A549 (cell line): ENCODE measurements at regions not wholly inside any gene's neighbourhood (a gene's known extent, or its start where the extent isn't known, plus 50 kb on each side); places are given as distances from the start of the nearest gene placed in this dataset.

Experiments used
- ATAC-seq, 2 experiments: fragments of 200-7000 bp in 1 of 2; fragments of >200 bp in 1 of 2; cut with Nextera tagmentation in 1 of 2; cut with Tn5 transposase in 1 of 2; 3 replicates each; pipeline versions ENCODE4 v1.8.0 to v1.9.1; 2018 to 2020; ENCODE audit warnings: mild to moderate bottlenecking in 1 of 2, moderate library complexity in 1 of 2
- CTCF ChIA-PET: fragments of 300-600 bp; sonication (Branson Sonifier 250); formaldehyde crosslinking; extraction: SDS; loops from one replicate; lab custom pipeline; 2021; ENCODE audit warnings: antibody characterized with exemption, inconsistent platforms; lab: Yijun Ruan, JAX
- POLR2A ChIA-PET: fragments of 350-600 bp; formaldehyde crosslinking; extraction: SDS; loops from one replicate; lab custom pipeline; 2021; ENCODE audit warnings: antibody characterized with exemption, inconsistent platforms; lab: Yijun Ruan, JAX
- DNase-seq, 2 experiments: peaks; one replicate each; pipeline versions ENCODE4 v3.0.0 to v3.0.0-alpha.2; 2011 to 2016; ENCODE audit warnings: low read depth in 1 of 2, low spot score in 1 of 2
- FAIRE-seq: peaks from 2 replicates; lab custom pipeline; 2011; peaks lifted over from hg19 to GRCh38; lab: Jason Lieb, UNC
- H3K27ac ChIP-seq, 2 experiments: fragments of >200 bp; sonication (Bioruptor Twin); formaldehyde crosslinking; 3 replicates each; pipeline ENCODE4 v1.5.1; 2016 to 2017
- H3K4me1 ChIP-seq: fragments of >200 bp; sonication (Bioruptor Twin); formaldehyde crosslinking; 3 replicates; pipeline ENCODE4 v1.6.1; 2016
- H3K4me2 ChIP-seq: fragments of >200 bp; sonication (Bioruptor Twin); formaldehyde crosslinking; 3 replicates; pipeline ENCODE4 v1.6.1; 2016
- H3K4me3 ChIP-seq: fragments of >200 bp; sonication (Bioruptor Twin); formaldehyde crosslinking; 3 replicates; pipeline ENCODE4 v1.5.1; 2016
- H3K9me3 ChIP-seq: fragments of >200 bp; sonication (Bioruptor Twin); formaldehyde crosslinking; 3 replicates; pipeline ENCODE4 v1.6.1; 2016
- BHLHE40 ChIP-seq: IDR thresholded peaks from 2 replicates; pipeline ENCODE4 v1.6.1; 2012; ENCODE audit warnings: low read depth, low read length, inconsistent platforms
- ESRRA ChIP-seq: fragments of 150-350 bp; IDR thresholded peaks from 2 replicates; pipeline ENCODE4 v1.6.1; 2014; ENCODE audit warnings: mild to moderate bottlenecking, low read length, borderline replicate concordance
- FOSB ChIP-seq: fragments of 250-450 bp; sonication (Bioruptor Pico); IDR thresholded peaks from 2 replicates; pipeline ENCODE4 v1.5.0; 2020; ENCODE audit warnings: mild to moderate bottlenecking, moderate library complexity
- FOSL2 ChIP-seq, 2 experiments: fragments of 450-650 bp in 1 of 2; fragments of >200 bp in 1 of 2; sonication (Bioruptor Twin) in 1 of 2; formaldehyde crosslinking; IDR thresholded peaks; 2 replicates each; pipeline versions ENCODE4 v1.5.0 to v1.6.1; 2016 to 2020; ENCODE audit warnings: mild to moderate bottlenecking in 1 of 2, moderate library complexity in 1 of 2
- FOXS1 ChIP-seq: fragments of 250-450 bp; sonication (Bioruptor Pico); IDR thresholded peaks from 2 replicates; pipeline ENCODE4 v1.5.0; 2020; ENCODE audit warnings: mild to moderate bottlenecking, moderate library complexity
- HDAC2 ChIP-seq: fragments of 200-600 bp; sonication (generic); IDR thresholded peaks from 2 replicates; pipeline ENCODE4 v1.6.1; 2016
- HEYL ChIP-seq: fragments of 250-450 bp; sonication (Bioruptor Pico); IDR thresholded peaks from 2 replicates; pipeline ENCODE4 v1.8.0; 2021; ENCODE audit warnings: mild to moderate bottlenecking, moderate library complexity
- HOXA7 ChIP-seq: fragments of 250-450 bp; sonication (Bioruptor Pico); IDR thresholded peaks from 2 replicates; pipeline ENCODE4 v1.5.0; 2020; ENCODE audit warnings: mild to moderate bottlenecking, moderate library complexity
- JUNB ChIP-seq: fragments of >200 bp; sonication (Bioruptor Twin); formaldehyde crosslinking; IDR thresholded peaks from 2 replicates; pipeline ENCODE4 v1.6.1; 2016
- MAZ ChIP-seq: fragments of 150-350 bp; IDR thresholded peaks from 2 replicates; pipeline ENCODE4 v1.6.1; 2014; ENCODE audit warnings: antibody characterized with exemption, low read depth, low read length, borderline replicate concordance
- NR3C1 ChIP-seq: fragments of >200 bp; sonication (Bioruptor Twin); formaldehyde crosslinking; IDR thresholded peaks from 3 replicates; pipeline ENCODE4 v1.6.1; 2017
- PHF8 ChIP-seq: fragments of 200-600 bp; sonication (generic); IDR thresholded peaks from 2 replicates; pipeline ENCODE4 v1.6.1; 2016; ENCODE audit warnings: low read depth, mild to moderate bottlenecking, antibody characterized with exemption, moderate library complexity, borderline replicate concordance
- RAD21 ChIP-seq, 2 experiments: fragments of >200 bp in 1 of 2; sonication (Bioruptor Twin) in 1 of 2; formaldehyde crosslinking in 1 of 2; IDR thresholded peaks in 1 of 2; conservative IDR thresholded peaks in 1 of 2; 2 replicates in 1 of 2; 3 replicates in 1 of 2; pipeline ENCODE4 v1.6.1; 2012 to 2018; ENCODE audit warnings: inconsistent platforms in 1 of 2
- RCOR1 ChIP-seq: fragments of 150-350 bp; IDR thresholded peaks from 2 replicates; pipeline ENCODE4 v1.6.1; 2014; ENCODE audit warnings: antibody characterized with exemption, low read length, low read depth
- RNF2 ChIP-seq: fragments of 200-600 bp; sonication (generic); IDR thresholded peaks from 2 replicates; pipeline ENCODE4 v1.6.1; 2016; ENCODE audit warnings: low read depth, mild to moderate bottlenecking, antibody characterized with exemption, moderate library complexity, borderline replicate concordance
- SMC3 ChIP-seq: fragments of >200 bp; sonication (Bioruptor Twin); formaldehyde crosslinking; IDR thresholded peaks from 3 replicates; pipeline ENCODE4 v1.6.1; 2018; ENCODE audit warnings: inconsistent platforms
- TFCP2L1 ChIP-seq: fragments of 250-450 bp; sonication (Bioruptor Pico); IDR thresholded peaks from 2 replicates; pipeline ENCODE4 v1.5.0; 2021; ENCODE audit warnings: mild to moderate bottlenecking
- ZFP36 ChIP-seq: fragments of 450-650 bp; IDR thresholded peaks from 2 replicates; pipeline ENCODE4 v1.6.1; 2014; ENCODE audit warnings: borderline replicate concordance; ENCODE audit not compliant: partially characterized antibody
- ZSCAN20 ChIP-seq: fragments of 250-450 bp; sonication (Bioruptor Pico); IDR thresholded peaks from 2 replicates; pipeline ENCODE4 v1.8.0; 2022; ENCODE audit warnings: mild to moderate bottlenecking, moderate library complexity
- WGBS: methylation state at CpG from one replicate; pipeline ENCODE4 v1.1.6; 2017; ENCODE audit errors: missing lambda C conversion rate; 5-methylcytosine and 5-hydroxymethylcytosine counted together
- TF ChIP-seq, protein P1 (sequence below): fragments of >200 bp; sonication (Bioruptor Twin); formaldehyde crosslinking; IDR thresholded peaks from 2 replicates; pipeline ENCODE4 v1.6.1; 2016
- TF ChIP-seq, protein P2 (sequence below): fragments of 250-450 bp; sonication (Bioruptor Pico); IDR thresholded peaks from 2 replicates; pipeline ENCODE4 v1.5.0; 2021; ENCODE audit warnings: mild to moderate bottlenecking, moderate library complexity, borderline replicate concordance
- TF ChIP-seq, protein P3 (sequence below): fragments of 450-650 bp; IDR thresholded peaks from 2 replicates; pipeline ENCODE4 v1.6.1; 2014; ENCODE audit warnings: antibody characterized with exemption
- TF ChIP-seq, protein P4 (sequence below): fragments of >200 bp; sonication (Bioruptor Twin); formaldehyde crosslinking; IDR thresholded peaks from 3 replicates; pipeline ENCODE4 v1.6.1; 2016
- TF ChIP-seq, protein P5 (sequence below): fragments of 200-600 bp; sonication (generic); IDR thresholded peaks from 2 replicates; pipeline ENCODE4 v1.6.1; 2016; ENCODE audit warnings: antibody characterized with exemption, mild to moderate bottlenecking, moderate library complexity
- TF ChIP-seq, protein P6 (sequence below): IDR thresholded peaks from 2 replicates; pipeline ENCODE4 v1.6.1; 2012; ENCODE audit warnings: low read depth, borderline replicate concordance
- TF ChIP-seq, protein P7 (sequence below): fragments of 250-450 bp; sonication (Bioruptor Pico); IDR thresholded peaks from 2 replicates; pipeline ENCODE4 v1.5.0; 2020; ENCODE audit warnings: low read depth, mild to moderate bottlenecking, moderate library complexity

DNA sequence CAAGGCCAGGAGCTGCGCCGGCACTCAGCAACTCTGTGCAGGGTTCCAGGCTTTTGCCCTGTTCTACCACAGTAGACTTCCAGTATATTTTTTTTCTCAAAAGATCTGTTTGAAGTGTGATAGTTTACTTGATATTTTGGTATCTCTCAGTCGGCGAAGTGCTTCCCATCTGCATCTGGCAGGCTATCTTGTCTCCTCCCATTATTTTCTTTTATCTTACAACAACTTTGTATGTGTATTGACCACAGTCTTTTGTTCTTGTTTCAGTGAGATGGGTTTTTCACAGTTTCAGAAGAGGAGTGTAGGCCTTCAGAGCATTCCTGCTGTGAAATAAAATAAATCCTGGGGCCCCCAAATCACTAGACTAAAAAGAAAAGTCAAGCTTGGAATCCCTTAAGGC is 292.9 kb downstream of the PTGER3 start:
- DNase-seq = no peak
- Histone ChIP-seq H3K4me3 (no peak overlapping the region), H3K4me1 (no peaks in the 10 kb centered on the region), H3K4me2 (no peak overlapping the region), H3K9me3 (no peaks in the 10 kb centered on the region), H3K27ac (no peak overlapping the region)
- TF ChIP-seq TFCP2L1 (CRISPR knock-in tag) = no peak
- TF ChIP-seq HOXA7 (CRISPR knock-in tag) = no peak
- no peak for TF ChIP-seq HEYL (CRISPR knock-in tag)
- no peak for TF ChIP-seq RCOR1
- no peak for TF ChIP-seq HDAC2
- TF ChIP-seq MAZ = no peak
- no peak for TF ChIP-seq FOSB (CRISPR knock-in tag)
- no peak for TF ChIP-seq ZFP36
- no peak for TF ChIP-seq ZSCAN20 (CRISPR knock-in tag)
- TF ChIP-seq JUNB = no peak
- no peak for TF ChIP-seq PHF8
- no peak for TF ChIP-seq RAD21 (conservative IDR thresholded peaks at IDR 0.05 in 1 of 2, IDR thresholded peaks at IDR 0.05 in 1 of 2)
- TF ChIP-seq FOSL2 (IDR thresholded peaks at IDR 0.05) = no peak
- no peak for TF ChIP-seq FOSL2 (CRISPR knock-in tag; IDR thresholded peaks at IDR 0.05)
- TF ChIP-seq, protein P1, sequence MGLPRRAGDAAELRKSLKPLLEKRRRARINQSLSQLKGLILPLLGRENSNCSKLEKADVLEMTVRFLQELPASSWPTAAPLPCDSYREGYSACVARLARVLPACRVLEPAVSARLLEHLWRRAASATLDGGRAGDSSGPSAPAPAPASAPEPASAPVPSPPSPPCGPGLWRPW = no peak
- TF ChIP-seq, protein P2, sequence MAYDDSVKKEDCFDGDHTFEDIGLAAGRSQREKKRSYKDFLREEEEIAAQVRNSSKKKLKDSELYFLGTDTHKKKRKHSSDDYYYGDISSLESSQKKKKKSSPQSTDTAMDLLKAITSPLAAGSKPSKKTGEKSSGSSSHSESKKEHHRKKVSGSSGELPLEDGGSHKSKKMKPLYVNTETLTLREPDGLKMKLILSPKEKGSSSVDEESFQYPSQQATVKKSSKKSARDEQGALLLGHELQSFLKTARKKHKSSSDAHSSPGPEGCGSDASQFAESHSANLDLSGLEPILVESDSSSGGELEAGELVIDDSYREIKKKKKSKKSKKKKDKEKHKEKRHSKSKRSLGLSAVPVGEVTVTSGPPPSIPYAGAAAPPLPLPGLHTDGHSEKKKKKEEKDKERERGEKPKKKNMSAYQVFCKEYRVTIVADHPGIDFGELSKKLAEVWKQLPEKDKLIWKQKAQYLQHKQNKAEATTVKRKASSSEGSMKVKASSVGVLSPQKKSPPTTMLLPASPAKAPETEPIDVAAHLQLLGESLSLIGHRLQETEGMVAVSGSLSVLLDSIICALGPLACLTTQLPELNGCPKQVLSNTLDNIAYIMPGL (CRISPR knock-in tag) = no peak
- TF ChIP-seq SMC3 = no peak
- 65% methylated on average over 4 of the region's 4 CpGs for WGBS
- no peak for FAIRE-seq
- ChIA-PET POLR2A (no interaction called here), CTCF (no interaction called here)
- ATAC-seq = no peak

DNA sequence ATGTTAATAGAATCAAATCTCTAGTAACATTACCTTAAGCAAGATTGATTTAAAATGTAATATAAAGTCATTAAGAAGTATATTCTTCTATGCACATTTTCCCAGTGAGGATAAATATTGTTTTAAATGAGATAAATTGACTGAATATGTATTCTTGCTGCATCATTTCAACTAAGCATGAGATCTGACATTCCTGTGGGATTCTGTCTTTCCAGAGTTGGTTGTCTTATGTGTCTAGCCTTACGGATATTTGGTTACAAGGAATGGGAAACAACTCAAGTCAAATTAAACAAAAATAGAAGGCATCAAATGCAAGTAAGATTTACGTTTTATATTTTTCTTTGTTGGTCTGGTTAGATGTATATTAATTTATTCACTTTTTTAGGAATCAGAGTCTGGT is 287.5 kb downstream of the PTGER3 start:
- ChIA-PET CTCF (no interaction called here), POLR2A (no interaction called here)
- 26% methylated on average over 2 of the region's 2 CpGs for WGBS
- ATAC-seq (no peak), FAIRE-seq (no peak), DNase-seq (no peak)
- Histone ChIP-seq H3K27ac (no peak overlapping the region), H3K9me3 (no peaks in the 10 kb centered on the region), H3K4me1 (no peaks in the 10 kb centered on the region), H3K4me3 (no peak overlapping the region), H3K4me2 (no peak overlapping the region)
- TF ChIP-seq, protein P3, sequence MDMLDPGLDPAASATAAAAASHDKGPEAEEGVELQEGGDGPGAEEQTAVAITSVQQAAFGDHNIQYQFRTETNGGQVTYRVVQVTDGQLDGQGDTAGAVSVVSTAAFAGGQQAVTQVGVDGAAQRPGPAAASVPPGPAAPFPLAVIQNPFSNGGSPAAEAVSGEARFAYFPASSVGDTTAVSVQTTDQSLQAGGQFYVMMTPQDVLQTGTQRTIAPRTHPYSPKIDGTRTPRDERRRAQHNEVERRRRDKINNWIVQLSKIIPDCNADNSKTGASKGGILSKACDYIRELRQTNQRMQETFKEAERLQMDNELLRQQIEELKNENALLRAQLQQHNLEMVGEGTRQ = no peak
- TF ChIP-seq HEYL (CRISPR knock-in tag) (no peak), BHLHE40 (no peak), HOXA7 (CRISPR knock-in tag) (no peak), PHF8 (no peak), RNF2 (no peak), MAZ (no peak)

DNA sequence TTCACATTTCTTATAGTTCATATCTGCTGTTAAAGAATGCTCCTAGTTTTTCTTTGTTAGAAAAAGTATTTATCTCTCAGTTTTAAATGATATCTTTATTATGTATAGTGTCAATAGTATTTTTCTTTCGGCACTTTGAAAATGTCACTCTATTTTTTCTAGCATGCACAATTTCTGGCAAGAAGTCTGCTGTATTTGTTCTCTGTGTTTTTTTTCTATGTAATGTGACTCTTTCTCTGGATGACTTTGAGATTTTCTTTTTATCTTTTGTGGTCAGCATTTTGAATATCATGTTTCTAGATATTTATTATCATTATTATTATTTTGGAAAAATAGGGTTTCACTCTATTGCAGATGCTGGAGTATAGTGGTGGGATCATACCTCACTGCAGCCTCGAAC is 285.2 kb downstream of the PTGER3 start:
- Histone ChIP-seq H3K9me3 (no peaks in the 10 kb centered on the region), H3K4me3 (no peak overlapping the region), H3K4me1 (no peaks in the 10 kb centered on the region), H3K4me2 (no peak overlapping the region), H3K27ac (no peak overlapping the region)
- ChIA-PET POLR2A (no interaction called here), CTCF (no interaction called here)
- WGBS = 27% methylated on average over 2 of the region's 2 CpGs
- DNase-seq = no peak
- FAIRE-seq = no peak
- ATAC-seq = no peak
- TF ChIP-seq, protein P4, sequence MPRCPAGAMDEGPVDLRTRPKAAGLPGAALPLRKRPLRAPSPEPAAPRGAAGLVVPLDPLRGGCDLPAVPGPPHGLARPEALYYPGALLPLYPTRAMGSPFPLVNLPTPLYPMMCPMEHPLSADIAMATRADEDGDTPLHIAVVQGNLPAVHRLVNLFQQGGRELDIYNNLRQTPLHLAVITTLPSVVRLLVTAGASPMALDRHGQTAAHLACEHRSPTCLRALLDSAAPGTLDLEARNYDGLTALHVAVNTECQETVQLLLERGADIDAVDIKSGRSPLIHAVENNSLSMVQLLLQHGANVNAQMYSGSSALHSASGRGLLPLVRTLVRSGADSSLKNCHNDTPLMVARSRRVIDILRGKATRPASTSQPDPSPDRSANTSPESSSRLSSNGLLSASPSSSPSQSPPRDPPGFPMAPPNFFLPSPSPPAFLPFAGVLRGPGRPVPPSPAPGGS = no peak
- TF ChIP-seq, protein P5, sequence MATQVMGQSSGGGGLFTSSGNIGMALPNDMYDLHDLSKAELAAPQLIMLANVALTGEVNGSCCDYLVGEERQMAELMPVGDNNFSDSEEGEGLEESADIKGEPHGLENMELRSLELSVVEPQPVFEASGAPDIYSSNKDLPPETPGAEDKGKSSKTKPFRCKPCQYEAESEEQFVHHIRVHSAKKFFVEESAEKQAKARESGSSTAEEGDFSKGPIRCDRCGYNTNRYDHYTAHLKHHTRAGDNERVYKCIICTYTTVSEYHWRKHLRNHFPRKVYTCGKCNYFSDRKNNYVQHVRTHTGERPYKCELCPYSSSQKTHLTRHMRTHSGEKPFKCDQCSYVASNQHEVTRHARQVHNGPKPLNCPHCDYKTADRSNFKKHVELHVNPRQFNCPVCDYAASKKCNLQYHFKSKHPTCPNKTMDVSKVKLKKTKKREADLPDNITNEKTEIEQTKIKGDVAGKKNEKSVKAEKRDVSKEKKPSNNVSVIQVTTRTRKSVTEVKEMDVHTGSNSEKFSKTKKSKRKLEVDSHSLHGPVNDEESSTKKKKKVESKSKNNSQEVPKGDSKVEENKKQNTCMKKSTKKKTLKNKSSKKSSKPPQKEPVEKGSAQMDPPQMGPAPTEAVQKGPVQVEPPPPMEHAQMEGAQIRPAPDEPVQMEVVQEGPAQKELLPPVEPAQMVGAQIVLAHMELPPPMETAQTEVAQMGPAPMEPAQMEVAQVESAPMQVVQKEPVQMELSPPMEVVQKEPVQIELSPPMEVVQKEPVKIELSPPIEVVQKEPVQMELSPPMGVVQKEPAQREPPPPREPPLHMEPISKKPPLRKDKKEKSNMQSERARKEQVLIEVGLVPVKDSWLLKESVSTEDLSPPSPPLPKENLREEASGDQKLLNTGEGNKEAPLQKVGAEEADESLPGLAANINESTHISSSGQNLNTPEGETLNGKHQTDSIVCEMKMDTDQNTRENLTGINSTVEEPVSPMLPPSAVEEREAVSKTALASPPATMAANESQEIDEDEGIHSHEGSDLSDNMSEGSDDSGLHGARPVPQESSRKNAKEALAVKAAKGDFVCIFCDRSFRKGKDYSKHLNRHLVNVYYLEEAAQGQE = no peak
- TF ChIP-seq ESRRA (no peak), NR3C1 (no peak), FOXS1 (CRISPR knock-in tag) (no peak), TFCP2L1 (CRISPR knock-in tag) (no peak), FOSB (CRISPR knock-in tag) (no peak)
- TF ChIP-seq, protein P6, sequence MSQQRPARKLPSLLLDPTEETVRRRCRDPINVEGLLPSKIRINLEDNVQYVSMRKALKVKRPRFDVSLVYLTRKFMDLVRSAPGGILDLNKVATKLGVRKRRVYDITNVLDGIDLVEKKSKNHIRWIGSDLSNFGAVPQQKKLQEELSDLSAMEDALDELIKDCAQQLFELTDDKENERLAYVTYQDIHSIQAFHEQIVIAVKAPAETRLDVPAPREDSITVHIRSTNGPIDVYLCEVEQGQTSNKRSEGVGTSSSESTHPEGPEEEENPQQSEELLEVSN = no peak
- TF ChIP-seq, protein P7, sequence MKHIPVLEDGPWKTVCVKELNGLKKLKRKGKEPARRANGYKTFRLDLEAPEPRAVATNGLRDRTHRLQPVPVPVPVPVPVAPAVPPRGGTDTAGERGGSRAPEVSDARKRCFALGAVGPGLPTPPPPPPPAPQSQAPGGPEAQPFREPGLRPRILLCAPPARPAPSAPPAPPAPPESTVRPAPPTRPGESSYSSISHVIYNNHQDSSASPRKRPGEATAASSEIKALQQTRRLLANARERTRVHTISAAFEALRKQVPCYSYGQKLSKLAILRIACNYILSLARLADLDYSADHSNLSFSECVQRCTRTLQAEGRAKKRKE = no peak
